ENCODE measurements at regions not wholly inside any gene's neighbourhood (a gene's known extent, or its start where the extent isn't known, plus 50 kb on each side); places are given as distances from the start of the nearest gene placed in this dataset.

DNA sequence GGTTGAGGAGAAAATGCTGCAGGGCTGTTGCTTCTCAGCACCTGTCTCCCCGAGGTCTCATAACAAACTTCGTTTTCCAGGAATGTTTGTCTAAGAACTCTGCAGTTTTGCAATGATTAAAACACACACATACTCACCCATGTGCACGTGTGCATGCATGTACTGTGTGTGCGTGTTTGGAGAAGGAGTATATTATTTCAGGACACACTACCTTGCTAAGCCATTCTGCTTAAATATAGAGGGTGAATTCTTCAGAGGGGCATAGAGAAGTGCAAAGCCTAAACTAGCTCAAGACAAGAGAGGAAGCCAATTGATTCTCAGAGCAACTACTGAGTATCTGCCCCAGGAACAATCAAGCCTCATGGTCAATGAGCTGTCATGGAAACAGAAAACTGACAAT is 298.4 kb upstream of the MGMT start:
- TF ChIP-seq POLR2A (IDR thresholded peaks at IDR 0.05; ENCODE audit: low read depth, low read length) (no peak), POLR2AphosphoS5 (IDR thresholded peaks at IDR 0.05; ENCODE audit: low read depth, low read length) (no peak), TAF1 (IDR thresholded peaks at IDR 0.05; ENCODE audit: low read depth, low read length) (no peak), SPI1 (IDR thresholded peaks at IDR 0.05; ENCODE audit: low read depth, low read length) (no peak)

All from GM12891 (cell line).